AG04450 (cell line): ENCODE measurements at regions not wholly inside any gene's neighbourhood (a gene's known extent, or its start where the extent isn't known, plus 50 kb on each side); places are given as distances from the start of the nearest gene placed in this dataset.
"Not testable (repeated sequence)": the region's sequence is repeated elsewhere in the genome, so short reads cannot be mapped to it uniquely, and the experiment has no call there.

Experiments
- CTCF ChIA-PET: fragments of 300-600, 350-600 bp; formaldehyde crosslinking; extraction: SDS; loops from one replicate; lab custom pipeline; 2022; ENCODE audit warnings: antibody characterized with exemption, inconsistent platforms; lab: Charles Lee
- POLR2A ChIA-PET: fragments of 350-600 bp; formaldehyde crosslinking; extraction: SDS; loops from one replicate; lab custom pipeline; 2021; ENCODE audit warnings: antibody characterized with exemption, inconsistent platforms; lab: Yijun Ruan, JAX
- DNase-seq: peaks from one replicate; pipeline ENCODE4 v3.0.0-alpha.2; 2011; ENCODE audit warnings: low read depth, low spot score
- H3K27ac ChIP-seq: one replicate; pipeline ENCODE4 v1.5.1; 2012; ENCODE audit warnings: low read depth, low read length, control low read depth
- H3K27me3 ChIP-seq: one replicate; pipeline ENCODE4 v1.6.0; 2012; ENCODE audit warnings: low read length; ENCODE audit not compliant: control insufficient read depth, insufficient read depth
- H3K4me3 ChIP-seq: 2 replicates; pipeline ENCODE4 v1.5.1; 2011; ENCODE audit warnings: mild to moderate bottlenecking, low read depth, low read length, control low read depth
- H3K9me3 ChIP-seq: 2 replicates; pipeline ENCODE4 v1.5.1; 2012; ENCODE audit warnings: low read length; ENCODE audit not compliant: control insufficient read depth, insufficient read depth
- CTCF ChIP-seq: IDR thresholded peaks from 2 replicates; pipeline ENCODE4 v1.5.1; 2011; ENCODE audit warnings: low read depth, low read length, control low read depth, inconsistent platforms

- ChIA-PET POLR2A (no interaction called here), CTCF (no interaction called here)
- Histone ChIP-seq H3K27ac (no peak overlapping the region), H3K9me3 (no peaks in the 10 kb centered on the region), H3K27me3 (no peaks in the 10 kb centered on the region), H3K4me3 (no peak overlapping the region)
- no peak for TF ChIP-seq CTCF
- no peak for DNase-seq
Observed at GRCh38 chr2:21895200-21895599, 771.4 kb downstream of the TDRD15 start.

- H3K27me3 ChIP-seq, H3K9me3 ChIP-seq, H3K4me3 ChIP-seq, H3K27ac ChIP-seq, DNase-seq, POLR2A ChIA-PET, CTCF ChIA-PET: not testable (repeated sequence)
Observed at GRCh38 chr2:21908712-21909380, 785.1 kb downstream of the TDRD15 start.

GRCh38 chr2:21910832-21911507, 787.2 kb downstream of the TDRD15 start:
- no peak for TF ChIP-seq CTCF
- no peak for DNase-seq
- Histone ChIP-seq H3K27me3 (no peaks in the 10 kb centered on the region), H3K27ac (no peak overlapping the region), H3K9me3 (no peaks in the 10 kb centered on the region), H3K4me3 (no peak overlapping the region)
- ChIA-PET POLR2A (no interaction called here), CTCF (no interaction called here)

GRCh38 chr2:21912405-21912804, 788.6 kb downstream of the TDRD15 start:
- Histone ChIP-seq H3K9me3 (no peaks in the 10 kb centered on the region), H3K27ac (no peak overlapping the region), H3K4me3 (no peak overlapping the region), H3K27me3 (no peaks in the 10 kb centered on the region)
- DNase-seq: no peak
- CTCF ChIA-PET: no interaction called here
- POLR2A ChIA-PET: no interaction called here
- TF ChIP-seq CTCF: no peak

- ChIA-PET POLR2A (no interaction called here), CTCF (no interaction called here)
- TF ChIP-seq CTCF: no peak
Observed at GRCh38 chr2:21915201-21915600, 791.4 kb downstream of the TDRD15 start.

More at GRCh38 chr2:21915201-21915600, 791.4 kb downstream of the TDRD15 start:
- no peaks in the 10 kb centered on the region for H3K9me3 ChIP-seq
- no peak for DNase-seq
- H3K27me3 ChIP-seq: no peaks in the 10 kb centered on the region
- H3K4me3 ChIP-seq: no peak overlapping the region
- no peak overlapping the region for H3K27ac ChIP-seq
